SK-N-SH (cell line): ENCODE measurements at regions not wholly inside any gene's neighbourhood (a gene's known extent, or its start where the extent isn't known, plus 50 kb on each side); places are given as distances from the start of the nearest gene placed in this dataset.

Experiments used
- CTCF ChIA-PET: fragments of 300-600, 350-600 bp; formaldehyde crosslinking; extraction: SDS; loops from one replicate; lab custom pipeline; 2021; lab: Yijun Ruan, JAX
- POLR2A ChIA-PET: fragments of 350-600 bp; sonication (Branson Sonifier 250); formaldehyde crosslinking; extraction: SDS; loops from one replicate; lab custom pipeline; 2020; ENCODE audit warnings: antibody characterized with exemption, inconsistent platforms; lab: Yijun Ruan, JAX
- DNase-seq: peaks from one replicate; pipeline ENCODE4 v3.0.0; 2012
- H2AFZ ChIP-seq: fragments of 200-600 bp; sonication (generic); 2 replicates; pipeline ENCODE4 v1.8.1; 2016; ENCODE audit warnings: antibody characterized with exemption, mild to moderate bottlenecking, low read depth
- H3F3A ChIP-seq: fragments of 200-600 bp; sonication (generic); replicated peaks from 2 replicates; pipeline ENCODE3; 2016; ENCODE audit warnings: antibody characterized with exemption, mild to moderate bottlenecking; ENCODE audit not compliant: insufficient read depth
- H3K27ac ChIP-seq, 2 experiments: fragments of 200-500 bp in 1 of 2; fragments of 200-600 bp in 1 of 2; sonication (Bioruptor generic) in 1 of 2; sonication (generic), shearing (Covaris generic) in 1 of 2; 2 replicates each; pipeline versions ENCODE4 v1.5.1 to v1.6.1; 2014 to 2016; ENCODE audit warnings: low read depth in 2 of 2, inconsistent platforms in 1 of 2, low read length in 1 of 2, mild to moderate bottlenecking in 1 of 2, mixed read lengths in 1 of 2
- H3K27me3 ChIP-seq: fragments of 200-600 bp; sonication (generic), shearing (Covaris generic); 2 replicates; pipeline ENCODE4 v1.6.1; 2016; ENCODE audit warnings: mixed run types; ENCODE audit not compliant: insufficient read depth
- H3K36me3 ChIP-seq, 2 experiments: fragments of 200-500 bp in 1 of 2; fragments of 200-600 bp in 1 of 2; sonication (Bioruptor generic) in 1 of 2; sonication (generic) in 1 of 2; replicated peaks in 1 of 2; 2 replicates each; pipeline versions ENCODE3 to v1.5.1; 2014 to 2016; ENCODE audit warnings: low read length in 1 of 2, mild to moderate bottlenecking in 1 of 2; ENCODE audit not compliant: insufficient read depth in 2 of 2, control insufficient read depth in 1 of 2
- H3K4me1 ChIP-seq, 2 experiments: fragments of 200-500 bp in 1 of 2; fragments of 200-600 bp in 1 of 2; sonication (Bioruptor generic) in 1 of 2; sonication (generic), shearing (Covaris generic) in 1 of 2; 2 replicates each; pipeline versions ENCODE4 v1.5.1 to v1.6.1; 2014 to 2016; ENCODE audit warnings: low read depth in 1 of 2, low read length in 1 of 2, mixed run types in 1 of 2; ENCODE audit not compliant: insufficient read depth in 2 of 2, control insufficient read depth in 1 of 2
- H3K4me2 ChIP-seq: fragments of 200-600 bp; sonication (generic), shearing (Covaris generic); 2 replicates; pipeline ENCODE4 v1.6.1; 2017; ENCODE audit warnings: mixed run types
- H3K4me3 ChIP-seq, 2 experiments: fragments of 200-500 bp in 1 of 2; fragments of 200-600 bp in 1 of 2; sonication (Bioruptor generic) in 1 of 2; sonication (generic), shearing (Covaris generic) in 1 of 2; 2 replicates each; pipeline versions ENCODE4 v1.5.1 to v1.8.1; 2014 to 2016; ENCODE audit warnings: low read depth in 2 of 2, inconsistent platforms in 1 of 2, low read length in 1 of 2, mild to moderate bottlenecking in 1 of 2, mixed read lengths in 1 of 2, moderate library complexity in 1 of 2
- H3K79me2 ChIP-seq: fragments of 200-600 bp; sonication (generic); 2 replicates; pipeline ENCODE4 v1.8.1; 2017; ENCODE audit warnings: mild to moderate bottlenecking; ENCODE audit not compliant: insufficient read depth
- H3K9ac ChIP-seq: fragments of 200-600 bp; sonication (generic); 2 replicates; pipeline ENCODE4 v1.6.1; 2017; ENCODE audit warnings: mixed run types
- H3K9me2 ChIP-seq: fragments of 200-600 bp; sonication (generic); 2 replicates; pipeline ENCODE4 v1.6.1; 2017; ENCODE audit warnings: mixed run types
- H3K9me3 ChIP-seq: fragments of 200-600 bp; sonication (generic); 2 replicates; pipeline ENCODE4 v1.6.1; 2017; ENCODE audit warnings: mixed run types, mild to moderate bottlenecking, moderate library complexity
- H4K20me1 ChIP-seq: fragments of 200-600 bp; sonication (generic); 2 replicates; pipeline ENCODE4 v1.6.1; 2017; ENCODE audit warnings: mild to moderate bottlenecking, mixed run types; ENCODE audit not compliant: insufficient read depth
- ELF1 ChIP-seq: IDR thresholded peaks from 2 replicates; pipeline ENCODE4 v1.4.0; 2012
- EZH2phosphoT487 ChIP-seq: fragments of 200-600 bp; sonication (generic); IDR thresholded peaks from 2 replicates; pipeline ENCODE4 v1.6.1; 2017; ENCODE audit warnings: low read depth, mixed run types, mild to moderate bottlenecking, antibody characterized with exemption, moderate library complexity, borderline replicate concordance
- FOSL2 ChIP-seq: IDR thresholded peaks from 2 replicates; pipeline ENCODE4 v1.4.0; 2012; ENCODE audit warnings: low read depth, mild to moderate bottlenecking, moderate library complexity, borderline replicate concordance
- GATA2 ChIP-seq: sonication (generic); formaldehyde crosslinking; IDR thresholded peaks from 2 replicates; pipeline ENCODE4 v1.5.0; 2020; ENCODE audit warnings: mild to moderate bottlenecking, missing genetic modification reagents
- JUND ChIP-seq: IDR thresholded peaks from 2 replicates; pipeline ENCODE4 v1.4.0; 2012
- MAX ChIP-seq: IDR thresholded peaks from 2 replicates; pipeline ENCODE4 v1.4.0; 2012; ENCODE audit warnings: low read depth
- NFIC ChIP-seq: IDR thresholded peaks from 2 replicates; pipeline ENCODE4 v1.4.0; 2012; ENCODE audit warnings: borderline replicate concordance
- NRF1 ChIP-seq: IDR thresholded peaks from 2 replicates; pipeline ENCODE4 v1.6.1; 2012; ENCODE audit warnings: low read depth, mild to moderate bottlenecking, low read length
- PBX3 ChIP-seq: IDR thresholded peaks from 2 replicates; pipeline ENCODE4; 2012
- POLR2AphosphoS5 ChIP-seq: IDR thresholded peaks from 2 replicates; pipeline ENCODE4 v1.6.1; 2012; ENCODE audit warnings: low read depth, low read length
- REST ChIP-seq: IDR thresholded peaks from 2 replicates; pipeline ENCODE4 v1.6.1; 2012; ENCODE audit warnings: mild to moderate bottlenecking, low read depth, low read length, moderate library complexity
- RFX5 ChIP-seq: IDR thresholded peaks from 2 replicates; pipeline ENCODE4 v1.6.1; 2012; ENCODE audit warnings: mild to moderate bottlenecking, improper control_type of control experiment, low read length
- SMC3 ChIP-seq: IDR thresholded peaks from 2 replicates; pipeline ENCODE4 v1.6.1; 2012; ENCODE audit warnings: low read depth, low read length, improper control_type of control experiment
- TAF1 ChIP-seq: IDR thresholded peaks from 2 replicates; pipeline ENCODE4 v1.6.1; 2012; ENCODE audit warnings: low read depth, mild to moderate bottlenecking, low read length, moderate library complexity, borderline replicate concordance
- USF1 ChIP-seq: IDR thresholded peaks from 2 replicates; pipeline ENCODE4 v1.4.0; 2012; ENCODE audit warnings: low read depth, borderline replicate concordance
- YY1 ChIP-seq: IDR thresholded peaks from 2 replicates; pipeline ENCODE4 v1.4.0; 2012; ENCODE audit warnings: low read depth, mild to moderate bottlenecking
- ZBTB33 ChIP-seq: IDR thresholded peaks from 2 replicates; pipeline ENCODE4 v1.4.0; 2012; ENCODE audit warnings: low read depth, borderline replicate concordance
- WGBS: methylation state at CpG from one replicate; pipeline ENCODE4 v1.1.6; 2017; ENCODE audit warnings: low lambda C conversion rate; 5-methylcytosine and 5-hydroxymethylcytosine counted together

GRCh38 chr22:49717322-49717919 is 110.3 kb downstream of the BRD1 start:
- Histone ChIP-seq H3K36me3 (no peaks in the 10 kb centered on the region), H2AFZ (no peak overlapping the region), H3K79me2 (no peaks in the 10 kb centered on the region), H3K27ac (no peak overlapping the region), H4K20me1 (no peaks in the 10 kb centered on the region), H3K9ac (no peak overlapping the region), H3K9me2 (no peaks in the 10 kb centered on the region), H3K4me2 (no peak overlapping the region), H3K4me3 (no peak overlapping the region), H3K9me3 (no peaks in the 10 kb centered on the region), H3F3A (no peaks in the 10 kb centered on the region), H3K4me1 (peaks cover 0 to 4% of the 10 kb centered on the region in 2 experiments; a peak in 1 of 4 replicates), H3K27me3 (no peaks in the 10 kb centered on the region; the same call in 1 of the 2 replicates)
- POLR2A ChIA-PET: no interaction called here
- TF ChIP-seq PBX3 (no peak), SMC3 (no peak), YY1 (no peak), EZH2phosphoT487 (no peak), NFIC (no peak), NRF1 (no peak), MAX (no peak), POLR2AphosphoS5 (no peak), FOSL2 (no peak), ZBTB33 (no peak), ELF1 (no peak), REST (no peak), JUND (no peak), GATA2 (no peak), USF1 (no peak), RFX5 (no peak), TAF1 (no peak)
- no peak for DNase-seq
- WGBS: 22% methylated on average over 24 of the region's 24 CpGs
- CTCF ChIA-PET: interaction anchor here (1.1 kb wide), 1 partner anchor 85 kb away, joined by 3 read pairs; no protein-coding TSS in a partner anchor
